ENCODE measurements at regions not wholly inside any gene's neighbourhood (a gene's known extent, or its start where the extent isn't known, plus 50 kb on each side); places are given as distances from the start of the nearest gene placed in this dataset.
"Not testable (repeated sequence)": the region's sequence is repeated elsewhere in the genome, so short reads cannot be mapped to it uniquely, and the experiment has no call there.

DNA sequence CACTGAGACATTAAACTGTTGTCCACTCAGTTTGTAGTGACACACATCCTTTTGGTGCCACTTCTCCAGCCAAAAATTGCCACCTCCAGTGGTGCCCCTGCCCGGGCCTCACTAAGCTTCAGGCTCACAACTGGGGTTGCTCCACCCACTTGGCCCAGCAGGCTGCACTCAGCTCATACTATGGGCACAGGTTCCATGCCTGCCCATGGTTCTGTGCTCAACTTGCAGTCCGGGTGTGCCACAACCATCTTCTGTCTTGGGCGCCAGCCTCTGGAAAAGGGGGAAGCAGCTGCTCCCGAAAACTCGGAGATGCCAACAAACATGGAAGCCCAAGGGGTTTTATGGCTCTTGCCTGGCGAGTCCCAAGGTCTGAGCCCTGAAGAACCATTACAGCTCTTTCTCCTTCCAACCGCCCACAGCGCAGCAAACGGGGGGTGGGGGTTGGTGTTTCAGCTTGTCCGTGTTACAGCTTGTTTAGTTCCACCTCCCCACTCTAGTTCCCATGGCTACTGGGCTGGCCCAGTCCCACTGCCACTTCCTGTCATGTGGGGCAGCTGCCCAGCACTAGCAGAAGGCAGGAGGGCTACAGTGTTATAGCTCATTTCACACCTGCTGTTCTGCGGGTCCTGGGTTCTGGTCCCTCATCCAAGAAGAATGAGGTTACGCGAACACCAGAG is 998.3 kb downstream of the SLC16A7 start:
- H3K9me3 ChIP-seq (replicated peaks in 1 of 2; ENCODE audit: control insufficient read depth in 1 of 2, insufficient read depth in 1 of 2, low read length in 2 of 2): peaks cover 13% of the 10 kb centered on the region in 2 donors
- WGBS (ENCODE audit: insufficient coverage): 89% methylated on average over 6 of the region's 13 CpGs
- H3K4me3 Mint-ChIP-seq: no peak overlapping the region
- H3K9ac ChIP-seq (ENCODE audit: insufficient read depth, low read length, poor library complexity, severe bottlenecking): no peak overlapping the region
- no peaks in the 10 kb centered on the region for H4K20me1 ChIP-seq (ENCODE audit: insufficient read depth, low read length)
- H3K36me3 Mint-ChIP-seq: no peaks in the 10 kb centered on the region
- intact Hi-C loops (cut with micrococcal nuclease): no loop called here
- H3K36me3 ChIP-seq (replicated peaks in 1 of 2; ENCODE audit: control insufficient read depth in 1 of 2, insufficient read depth in 2 of 2, low read length in 2 of 2): no peaks in the 10 kb centered on the region
- H3K27me3 Mint-ChIP-seq (ENCODE audit: low read depth in 3 of 3): peaks cover 0 to 2% (median 0%) of the 10 kb centered on the region in 3 donors
- no peak overlapping the region for H3K27ac ChIP-seq (ENCODE audit: low read depth in 1 of 2, low read length in 2 of 2)
- no peaks in the 10 kb centered on the region for H3K27me3 ChIP-seq (ENCODE audit: control insufficient read depth in 2 of 2, insufficient read depth in 2 of 2, low read length in 2 of 2)
- no peaks in the 10 kb centered on the region for H3K4me1 ChIP-seq (ENCODE audit: control insufficient read depth in 1 of 2, insufficient read depth in 2 of 2, low read length in 2 of 2)
- TF ChIP-seq CTCF (IDR thresholded peaks at IDR 0.05): no peak
- H3K27ac Mint-ChIP-seq: no peak overlapping the region
- DNase-seq: no peak
- H3K79me2 ChIP-seq (ENCODE audit: insufficient read depth, low read length): no peaks in the 10 kb centered on the region
- no peak overlapping the region for H3K4me3 ChIP-seq (replicated peaks in 1 of 3; ENCODE audit: low read depth in 2 of 3, low read length in 3 of 3)
- H3K4me2 ChIP-seq (replicated peaks; ENCODE audit: extremely low read depth, low read length, poor library complexity, severe bottlenecking): no peak overlapping the region
- H3K4me1 Mint-ChIP-seq: no peaks in the 10 kb centered on the region
- H2AFZ ChIP-seq (ENCODE audit: insufficient read depth, low read depth, low read length, poor library complexity, severe bottlenecking): no peak overlapping the region
- peaks cover 3 to 27% (median 13%) of the 10 kb centered on the region in 7 donors for H3K9me3 Mint-ChIP-seq

- Histone ChIP-seq H4K20me1 (ENCODE audit: insufficient read depth, low read length) (no peaks in the 10 kb centered on the region), H3K27ac (ENCODE audit: low read depth in 1 of 2, low read length in 2 of 2) (no peak overlapping the region), H3K4me3 (replicated peaks in 1 of 3; ENCODE audit: low read depth in 2 of 3, low read length in 3 of 3) (no peak overlapping the region), H3K4me1 (ENCODE audit: control insufficient read depth in 1 of 2, insufficient read depth in 2 of 2, low read length in 2 of 2) (no peaks in the 10 kb centered on the region), H3K36me3 (replicated peaks in 1 of 2; ENCODE audit: control insufficient read depth in 1 of 2, insufficient read depth in 2 of 2, low read length in 2 of 2) (no peaks in the 10 kb centered on the region), H3K27me3 (ENCODE audit: control insufficient read depth in 2 of 2, insufficient read depth in 2 of 2, low read length in 2 of 2) (no peaks in the 10 kb centered on the region), H3K9ac (ENCODE audit: insufficient read depth, low read length, poor library complexity, severe bottlenecking) (no peak overlapping the region), H3K9me3 (replicated peaks in 1 of 2; ENCODE audit: control insufficient read depth in 1 of 2, insufficient read depth in 1 of 2, low read length in 2 of 2) (peaks cover 8 to 18% of the 10 kb centered on the region in 2 donors), H3K79me2 (ENCODE audit: insufficient read depth, low read length) (no peaks in the 10 kb centered on the region), H2AFZ (ENCODE audit: insufficient read depth, low read depth, low read length, poor library complexity, severe bottlenecking) (no peak overlapping the region), H3K4me2 (replicated peaks; ENCODE audit: extremely low read depth, low read length, poor library complexity, severe bottlenecking) (no peak overlapping the region)
- no peak overlapping the region for H3K4me3 Mint-ChIP-seq
- peaks cover 1 to 16% (median 7%) of the 10 kb centered on the region in 7 donors for H3K9me3 Mint-ChIP-seq
- no CpG with 5 or more reads among the region's 1 CpG for WGBS (ENCODE audit: insufficient coverage)
- H3K4me1 Mint-ChIP-seq: no peaks in the 10 kb centered on the region
- DNase-seq: no peak
- H3K36me3 Mint-ChIP-seq: no peaks in the 10 kb centered on the region
- H3K27ac Mint-ChIP-seq: no peak overlapping the region
- intact Hi-C loops (cut with micrococcal nuclease): no loop called here
- no peak for TF ChIP-seq CTCF (IDR thresholded peaks at IDR 0.05)
- peaks cover 0 to 1% (median 0%) of the 10 kb centered on the region in 3 donors for H3K27me3 Mint-ChIP-seq (ENCODE audit: low read depth in 3 of 3)
These were observed 1006.8 kb downstream of the SLC16A7 start for GRCh38 chr12:60602601-60603000.

DNA sequence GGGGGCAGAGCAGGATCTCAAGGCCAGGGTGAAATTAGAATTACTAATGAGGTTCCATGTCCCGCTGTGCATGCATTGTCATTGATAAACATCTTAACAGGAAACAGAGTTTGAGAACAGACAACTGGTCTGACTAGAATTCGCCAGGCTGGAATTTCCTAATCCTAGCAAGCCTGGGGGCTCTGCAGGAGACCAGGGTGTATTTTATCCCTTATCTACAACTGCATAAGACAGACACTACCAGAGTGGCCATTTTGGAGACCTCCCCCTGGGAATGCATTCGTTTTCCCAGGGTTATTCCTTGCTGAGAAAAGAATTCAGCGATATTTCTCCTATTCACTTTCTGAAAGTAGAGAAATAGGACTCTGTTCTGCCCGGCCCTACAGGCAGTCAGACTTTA is 1007.6 kb downstream of the SLC16A7 start:
- H3K9me3 Mint-ChIP-seq: peaks cover 4 to 19% (median 7%) of the 10 kb centered on the region in 7 donors
- H3K4me2 ChIP-seq (replicated peaks; ENCODE audit: extremely low read depth, low read length, poor library complexity, severe bottlenecking); H3K27me3 Mint-ChIP-seq (ENCODE audit: low read depth in 3 of 3); intact Hi-C loops (cut with micrococcal nuclease); H3K27ac Mint-ChIP-seq; H3K27ac ChIP-seq (ENCODE audit: low read depth in 1 of 2, low read length in 2 of 2); H3K36me3 Mint-ChIP-seq; H3K79me2 ChIP-seq (ENCODE audit: insufficient read depth, low read length); H3K9ac ChIP-seq (ENCODE audit: insufficient read depth, low read length, poor library complexity, severe bottlenecking); H2AFZ ChIP-seq (ENCODE audit: insufficient read depth, low read depth, low read length, poor library complexity, severe bottlenecking); H3K4me1 ChIP-seq (ENCODE audit: control insufficient read depth in 1 of 2, insufficient read depth in 2 of 2, low read length in 2 of 2); H3K4me1 Mint-ChIP-seq; H4K20me1 ChIP-seq (ENCODE audit: insufficient read depth, low read length); H3K27me3 ChIP-seq (ENCODE audit: control insufficient read depth in 2 of 2, insufficient read depth in 2 of 2, low read length in 2 of 2); H3K36me3 ChIP-seq (replicated peaks in 1 of 2; ENCODE audit: control insufficient read depth in 1 of 2, insufficient read depth in 2 of 2, low read length in 2 of 2); H3K4me3 ChIP-seq (replicated peaks in 1 of 3; ENCODE audit: low read depth in 2 of 3, low read length in 3 of 3); H3K4me3 Mint-ChIP-seq; DNase-seq: not testable (repeated sequence)
- WGBS (ENCODE audit: insufficient coverage): 88% methylated on average over 2 of the region's 5 CpGs
- H3K9me3 ChIP-seq (replicated peaks in 1 of 2; ENCODE audit: control insufficient read depth in 1 of 2, insufficient read depth in 1 of 2, low read length in 2 of 2): peaks cover 15 to 24% of the 10 kb centered on the region in 2 donors

All from CD14-positive monocyte (primary cell).